GM12891 (cell line): ENCODE measurements at regions not wholly inside any gene's neighbourhood (a gene's known extent, or its start where the extent isn't known, plus 50 kb on each side); places are given as distances from the start of the nearest gene placed in this dataset.

Experiments
- POLR2A ChIP-seq: IDR thresholded peaks from 2 replicates; pipeline ENCODE4 v1.6.1; 2011; ENCODE audit warnings: low read depth, low read length, control low read depth
- POLR2AphosphoS5 ChIP-seq: IDR thresholded peaks from 2 replicates; pipeline ENCODE4 v1.6.1; 2011; ENCODE audit warnings: low read depth, low read length, control low read depth

DNA sequence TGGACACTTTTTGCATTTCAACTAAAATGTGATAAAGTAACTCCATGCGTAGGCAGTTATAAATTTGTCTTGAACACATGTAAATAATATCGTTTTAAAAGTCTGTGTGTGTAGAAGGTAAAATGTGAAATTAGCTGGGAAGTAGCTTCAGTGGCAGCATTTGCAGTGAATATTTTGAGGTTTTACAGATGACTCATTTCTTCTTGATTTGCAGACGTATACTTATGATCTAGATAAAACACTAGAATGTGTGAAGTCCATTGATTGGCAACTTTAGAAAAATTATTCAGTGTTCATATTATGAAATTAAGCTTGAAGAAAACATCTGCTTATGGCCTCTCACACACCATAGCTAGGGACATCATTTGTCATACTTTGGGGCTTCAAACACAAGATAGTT is 788.6 kb upstream of the NOVA1 start:
- TF ChIP-seq POLR2A (no peak), POLR2AphosphoS5 (no peak)
